SK-N-SH (cell line): ENCODE measurements at regions not wholly inside any gene's neighbourhood (a gene's known extent, or its start where the extent isn't known, plus 50 kb on each side); places are given as distances from the start of the nearest gene placed in this dataset.

Experiments used
- CTCF ChIA-PET: fragments of 300-600, 350-600 bp; formaldehyde crosslinking; extraction: SDS; loops from one replicate; lab custom pipeline; 2021; lab: Yijun Ruan, JAX
- POLR2A ChIA-PET: fragments of 350-600 bp; sonication (Branson Sonifier 250); formaldehyde crosslinking; extraction: SDS; loops from one replicate; lab custom pipeline; 2020; ENCODE audit warnings: antibody characterized with exemption, inconsistent platforms; lab: Yijun Ruan, JAX
- DNase-seq: peaks from one replicate; pipeline ENCODE4 v3.0.0; 2012
- H2AFZ ChIP-seq: fragments of 200-600 bp; sonication (generic); 2 replicates; pipeline ENCODE4 v1.8.1; 2016; ENCODE audit warnings: antibody characterized with exemption, mild to moderate bottlenecking, low read depth
- H3F3A ChIP-seq: fragments of 200-600 bp; sonication (generic); replicated peaks from 2 replicates; pipeline ENCODE3; 2016; ENCODE audit warnings: antibody characterized with exemption, mild to moderate bottlenecking; ENCODE audit not compliant: insufficient read depth
- H3K27ac ChIP-seq, 2 experiments: fragments of 200-500 bp in 1 of 2; fragments of 200-600 bp in 1 of 2; sonication (Bioruptor generic) in 1 of 2; sonication (generic), shearing (Covaris generic) in 1 of 2; 2 replicates each; pipeline versions ENCODE4 v1.5.1 to v1.6.1; 2014 to 2016; ENCODE audit warnings: low read depth in 2 of 2, inconsistent platforms in 1 of 2, low read length in 1 of 2, mild to moderate bottlenecking in 1 of 2, mixed read lengths in 1 of 2
- H3K27me3 ChIP-seq: fragments of 200-600 bp; sonication (generic), shearing (Covaris generic); 2 replicates; pipeline ENCODE4 v1.6.1; 2016; ENCODE audit warnings: mixed run types; ENCODE audit not compliant: insufficient read depth
- H3K36me3 ChIP-seq, 2 experiments: fragments of 200-500 bp in 1 of 2; fragments of 200-600 bp in 1 of 2; sonication (Bioruptor generic) in 1 of 2; sonication (generic) in 1 of 2; replicated peaks in 1 of 2; 2 replicates each; pipeline versions ENCODE3 to v1.5.1; 2014 to 2016; ENCODE audit warnings: low read length in 1 of 2, mild to moderate bottlenecking in 1 of 2; ENCODE audit not compliant: insufficient read depth in 2 of 2, control insufficient read depth in 1 of 2
- H3K4me1 ChIP-seq, 2 experiments: fragments of 200-500 bp in 1 of 2; fragments of 200-600 bp in 1 of 2; sonication (Bioruptor generic) in 1 of 2; sonication (generic), shearing (Covaris generic) in 1 of 2; 2 replicates each; pipeline versions ENCODE4 v1.5.1 to v1.6.1; 2014 to 2016; ENCODE audit warnings: low read depth in 1 of 2, low read length in 1 of 2, mixed run types in 1 of 2; ENCODE audit not compliant: insufficient read depth in 2 of 2, control insufficient read depth in 1 of 2
- H3K4me2 ChIP-seq: fragments of 200-600 bp; sonication (generic), shearing (Covaris generic); 2 replicates; pipeline ENCODE4 v1.6.1; 2017; ENCODE audit warnings: mixed run types
- H3K4me3 ChIP-seq, 2 experiments: fragments of 200-500 bp in 1 of 2; fragments of 200-600 bp in 1 of 2; sonication (Bioruptor generic) in 1 of 2; sonication (generic), shearing (Covaris generic) in 1 of 2; 2 replicates each; pipeline versions ENCODE4 v1.5.1 to v1.8.1; 2014 to 2016; ENCODE audit warnings: low read depth in 2 of 2, inconsistent platforms in 1 of 2, low read length in 1 of 2, mild to moderate bottlenecking in 1 of 2, mixed read lengths in 1 of 2, moderate library complexity in 1 of 2
- H3K79me2 ChIP-seq: fragments of 200-600 bp; sonication (generic); 2 replicates; pipeline ENCODE4 v1.8.1; 2017; ENCODE audit warnings: mild to moderate bottlenecking; ENCODE audit not compliant: insufficient read depth
- H3K9ac ChIP-seq: fragments of 200-600 bp; sonication (generic); 2 replicates; pipeline ENCODE4 v1.6.1; 2017; ENCODE audit warnings: mixed run types
- H3K9me2 ChIP-seq: fragments of 200-600 bp; sonication (generic); 2 replicates; pipeline ENCODE4 v1.6.1; 2017; ENCODE audit warnings: mixed run types
- H3K9me3 ChIP-seq: fragments of 200-600 bp; sonication (generic); 2 replicates; pipeline ENCODE4 v1.6.1; 2017; ENCODE audit warnings: mixed run types, mild to moderate bottlenecking, moderate library complexity
- H4K20me1 ChIP-seq: fragments of 200-600 bp; sonication (generic); 2 replicates; pipeline ENCODE4 v1.6.1; 2017; ENCODE audit warnings: mild to moderate bottlenecking, mixed run types; ENCODE audit not compliant: insufficient read depth
- ELF1 ChIP-seq: IDR thresholded peaks from 2 replicates; pipeline ENCODE4 v1.4.0; 2012
- EP300 ChIP-seq, 2 experiments: IDR thresholded peaks; 2 replicates each; pipeline versions ENCODE4 v1.4.0 to v1.6.1; 2012; ENCODE audit warnings: borderline replicate concordance in 1 of 2, low read depth in 1 of 2, low read length in 1 of 2
- EZH2phosphoT487 ChIP-seq: fragments of 200-600 bp; sonication (generic); IDR thresholded peaks from 2 replicates; pipeline ENCODE4 v1.6.1; 2017; ENCODE audit warnings: low read depth, mixed run types, mild to moderate bottlenecking, antibody characterized with exemption, moderate library complexity, borderline replicate concordance
- FOSL2 ChIP-seq: IDR thresholded peaks from 2 replicates; pipeline ENCODE4 v1.4.0; 2012; ENCODE audit warnings: low read depth, mild to moderate bottlenecking, moderate library complexity, borderline replicate concordance
- GATA2 ChIP-seq: sonication (generic); formaldehyde crosslinking; IDR thresholded peaks from 2 replicates; pipeline ENCODE4 v1.5.0; 2020; ENCODE audit warnings: mild to moderate bottlenecking, missing genetic modification reagents
- MEF2A ChIP-seq: IDR thresholded peaks from 2 replicates; pipeline ENCODE4 v1.4.0; 2012; ENCODE audit warnings: low read depth, borderline replicate concordance
- POLR2AphosphoS5 ChIP-seq: IDR thresholded peaks from 2 replicates; pipeline ENCODE4 v1.6.1; 2012; ENCODE audit warnings: low read depth, low read length
- RCOR1 ChIP-seq: fragments of 150-350 bp; IDR thresholded peaks from 2 replicates; pipeline ENCODE4 v1.6.1; 2017; ENCODE audit warnings: antibody characterized with exemption, low read length
- RFX5 ChIP-seq: IDR thresholded peaks from 2 replicates; pipeline ENCODE4 v1.6.1; 2012; ENCODE audit warnings: mild to moderate bottlenecking, improper control_type of control experiment, low read length
- RXRA ChIP-seq: IDR thresholded peaks from 2 replicates; pipeline ENCODE4 v1.4.0; 2012; ENCODE audit warnings: low read depth, mild to moderate bottlenecking, borderline replicate concordance
- SIN3A ChIP-seq: IDR thresholded peaks from 2 replicates; pipeline ENCODE4 v1.6.1; 2012; ENCODE audit warnings: low read depth, mild to moderate bottlenecking, low read length, moderate library complexity, borderline replicate concordance
- SMC3 ChIP-seq: IDR thresholded peaks from 2 replicates; pipeline ENCODE4 v1.6.1; 2012; ENCODE audit warnings: low read depth, low read length, improper control_type of control experiment
- TCF12 ChIP-seq: IDR thresholded peaks from 2 replicates; pipeline ENCODE4 v1.4.0; 2012
- WGBS: methylation state at CpG from one replicate; pipeline ENCODE4 v1.1.6; 2017; ENCODE audit warnings: low lambda C conversion rate; 5-methylcytosine and 5-hydroxymethylcytosine counted together
- TF ChIP-seq, protein P1 (sequence below): IDR thresholded peaks from 2 replicates; pipeline ENCODE4; 2012
- TF ChIP-seq, protein P2 (sequence below): IDR thresholded peaks from 2 replicates; pipeline ENCODE4 v1.4.0; 2012; ENCODE audit warnings: low read depth
- TF ChIP-seq, protein P3 (sequence below): fragments of 150-350 bp; IDR thresholded peaks from 2 replicates; pipeline ENCODE4 v1.6.1; 2017; ENCODE audit warnings: antibody characterized with exemption, low read length, low read depth, borderline replicate concordance
- TF ChIP-seq, protein P4 (sequence below): IDR thresholded peaks from 2 replicates; pipeline ENCODE4 v1.4.0; 2012; ENCODE audit warnings: low read depth, borderline replicate concordance
- TF ChIP-seq, protein P5 (sequence below): fragments of 200-600 bp; sonication (generic); IDR thresholded peaks from 2 replicates; pipeline ENCODE4 v1.6.1; 2017; ENCODE audit warnings: antibody characterized with exemption, mild to moderate bottlenecking, moderate library complexity

DNA sequence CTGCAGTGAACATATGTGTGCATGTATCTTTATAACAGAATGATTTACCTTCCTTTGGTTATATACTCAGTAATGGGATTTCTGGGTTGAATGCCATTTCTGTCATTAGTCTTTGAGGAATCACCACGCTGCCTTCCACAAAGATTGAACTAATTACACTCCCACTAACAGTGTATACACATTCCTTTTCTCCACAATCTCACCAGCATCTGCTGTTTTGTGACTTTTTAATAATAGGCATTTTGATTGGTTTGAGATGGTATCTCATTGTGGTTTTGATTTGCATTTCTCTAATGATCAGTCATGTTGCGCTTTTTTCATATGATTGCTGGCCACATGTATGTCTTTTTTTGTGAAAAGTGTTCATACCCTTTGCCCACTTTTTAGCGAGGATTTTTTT, 680.5 kb downstream of the PTPRC start:
- POLR2A ChIA-PET, result no interaction called here

DNA sequence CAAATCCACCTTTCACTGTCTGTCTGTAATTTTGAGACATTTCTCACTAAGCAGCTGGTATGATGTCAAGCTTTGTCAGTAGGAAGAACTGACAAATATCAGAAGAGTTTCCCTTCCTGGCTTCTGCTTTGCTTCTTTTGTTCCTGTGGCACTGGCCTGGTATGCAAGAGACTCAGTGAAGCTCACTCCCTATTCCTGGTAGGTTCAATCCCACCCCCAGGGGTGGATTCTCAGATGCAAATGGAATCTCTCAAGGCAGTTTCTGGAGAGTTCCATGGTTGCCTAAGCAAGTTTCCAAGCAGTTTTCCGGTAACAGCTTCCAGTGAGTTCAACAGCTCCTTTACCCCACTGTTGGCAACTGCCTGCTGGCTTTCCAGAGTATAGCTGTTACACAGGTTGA, 683.4 kb downstream of the PTPRC start:
- no peak overlapping the region for H3K9ac ChIP-seq
- no peaks in the 10 kb centered on the region for H4K20me1 ChIP-seq
- POLR2A ChIA-PET, result no interaction called here
- H3K4me1 ChIP-seq, result no peaks in the 10 kb centered on the region
- peaks cover 0 to 6% of the 10 kb centered on the region in 2 experiments for H3K36me3 ChIP-seq
- no peaks in the 10 kb centered on the region for H3K9me2 ChIP-seq
- H3K27ac ChIP-seq, result no peak overlapping the region
- no peak overlapping the region for H3K4me3 ChIP-seq
- no peaks in the 10 kb centered on the region for H3K27me3 ChIP-seq
- peaks cover 6% of the 10 kb centered on the region; the same call in 1 of the 2 replicates for H3K9me3 ChIP-seq
- 70% methylated on average over 1 of the region's 1 CpG for WGBS
- H2AFZ ChIP-seq, result no peak overlapping the region
- TF ChIP-seq SMC3, result no peak
- no peak for TF ChIP-seq POLR2AphosphoS5
- TF ChIP-seq MEF2A, result no peak
- no peak for TF ChIP-seq RCOR1
- TF ChIP-seq RFX5, result no peak
- TF ChIP-seq, protein P1, sequence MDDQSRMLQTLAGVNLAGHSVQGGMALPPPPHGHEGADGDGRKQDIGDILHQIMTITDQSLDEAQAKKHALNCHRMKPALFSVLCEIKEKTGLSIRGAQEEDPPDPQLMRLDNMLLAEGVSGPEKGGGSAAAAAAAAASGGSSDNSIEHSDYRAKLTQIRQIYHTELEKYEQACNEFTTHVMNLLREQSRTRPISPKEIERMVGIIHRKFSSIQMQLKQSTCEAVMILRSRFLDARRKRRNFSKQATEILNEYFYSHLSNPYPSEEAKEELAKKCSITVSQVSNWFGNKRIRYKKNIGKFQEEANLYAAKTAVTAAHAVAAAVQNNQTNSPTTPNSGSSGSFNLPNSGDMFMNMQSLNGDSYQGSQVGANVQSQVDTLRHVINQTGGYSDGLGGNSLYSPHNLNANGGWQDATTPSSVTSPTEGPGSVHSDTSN, result no peak
- no peak for TF ChIP-seq SIN3A
- TF ChIP-seq, protein P2, sequence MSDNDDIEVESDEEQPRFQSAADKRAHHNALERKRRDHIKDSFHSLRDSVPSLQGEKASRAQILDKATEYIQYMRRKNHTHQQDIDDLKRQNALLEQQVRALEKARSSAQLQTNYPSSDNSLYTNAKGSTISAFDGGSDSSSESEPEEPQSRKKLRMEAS, result no peak
- no peak for TF ChIP-seq EZH2phosphoT487
- no peak for TF ChIP-seq RXRA
- TF ChIP-seq, protein P3, sequence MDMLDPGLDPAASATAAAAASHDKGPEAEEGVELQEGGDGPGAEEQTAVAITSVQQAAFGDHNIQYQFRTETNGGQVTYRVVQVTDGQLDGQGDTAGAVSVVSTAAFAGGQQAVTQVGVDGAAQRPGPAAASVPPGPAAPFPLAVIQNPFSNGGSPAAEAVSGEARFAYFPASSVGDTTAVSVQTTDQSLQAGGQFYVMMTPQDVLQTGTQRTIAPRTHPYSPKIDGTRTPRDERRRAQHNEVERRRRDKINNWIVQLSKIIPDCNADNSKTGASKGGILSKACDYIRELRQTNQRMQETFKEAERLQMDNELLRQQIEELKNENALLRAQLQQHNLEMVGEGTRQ, result no peak
- no peak for TF ChIP-seq EP300 (IDR thresholded peaks at IDR 0.05; ENCODE audit: borderline replicate concordance in 1 of 2, low read depth in 1 of 2, low read length in 1 of 2)
- TF ChIP-seq, all 33 proteins: peak for 0
- Histone ChIP-seq H3K4me2 (no peak overlapping the region), H3F3A (no peaks in the 10 kb centered on the region), H3K79me2 (no peaks in the 10 kb centered on the region)
- CTCF ChIA-PET, result interaction anchor here (1.2 kb wide), 1 partner anchor 14 kb away, joined by 3 read pairs; no protein-coding TSS in a partner anchor
- DNase-seq, result no peak

More for the DNA sequence above, 680.5 kb downstream of the PTPRC start:
- Histone ChIP-seq H3K9me2 (no peaks in the 10 kb centered on the region), H3K9ac (no peak overlapping the region), H3K27me3 (no peaks in the 10 kb centered on the region), H3K36me3 (no peaks in the 10 kb centered on the region), H3K4me1 (no peaks in the 10 kb centered on the region), H4K20me1 (no peaks in the 10 kb centered on the region), H2AFZ (no peak overlapping the region), H3F3A (no peaks in the 10 kb centered on the region), H3K79me2 (no peaks in the 10 kb centered on the region), H3K4me3 (no peak overlapping the region), H3K9me3 (no peaks in the 10 kb centered on the region), H3K27ac (no peak overlapping the region), H3K4me2 (no peak overlapping the region)
- CTCF ChIA-PET, result no interaction called here
- DNase-seq, result no peak
- TF ChIP-seq FOSL2, result no peak
- TF ChIP-seq, protein P4, sequence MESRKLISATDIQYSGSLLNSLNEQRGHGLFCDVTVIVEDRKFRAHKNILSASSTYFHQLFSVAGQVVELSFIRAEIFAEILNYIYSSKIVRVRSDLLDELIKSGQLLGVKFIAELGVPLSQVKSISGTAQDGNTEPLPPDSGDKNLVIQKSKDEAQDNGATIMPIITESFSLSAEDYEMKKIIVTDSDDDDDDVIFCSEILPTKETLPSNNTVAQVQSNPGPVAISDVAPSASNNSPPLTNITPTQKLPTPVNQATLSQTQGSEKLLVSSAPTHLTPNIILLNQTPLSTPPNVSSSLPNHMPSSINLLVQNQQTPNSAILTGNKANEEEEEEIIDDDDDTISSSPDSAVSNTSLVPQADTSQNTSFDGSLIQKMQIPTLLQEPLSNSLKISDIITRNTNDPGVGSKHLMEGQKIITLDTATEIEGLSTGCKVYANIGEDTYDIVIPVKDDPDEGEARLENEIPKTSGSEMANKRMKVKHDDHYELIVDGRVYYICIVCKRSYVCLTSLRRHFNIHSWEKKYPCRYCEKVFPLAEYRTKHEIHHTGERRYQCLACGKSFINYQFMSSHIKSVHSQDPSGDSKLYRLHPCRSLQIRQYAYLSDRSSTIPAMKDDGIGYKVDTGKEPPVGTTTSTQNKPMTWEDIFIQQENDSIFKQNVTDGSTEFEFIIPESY, result no peak
- TF ChIP-seq GATA2, result no peak
- no peak for TF ChIP-seq EP300 (IDR thresholded peaks at IDR 0.05; ENCODE audit: borderline replicate concordance in 1 of 2, low read depth in 1 of 2, low read length in 1 of 2)
- TF ChIP-seq POLR2AphosphoS5, result no peak
- TF ChIP-seq, protein P3, result no peak
- no peak for TF ChIP-seq RCOR1
- TF ChIP-seq ELF1, result no peak
- no peak for TF ChIP-seq TCF12
- TF ChIP-seq MEF2A, result no peak
- TF ChIP-seq, protein P5, sequence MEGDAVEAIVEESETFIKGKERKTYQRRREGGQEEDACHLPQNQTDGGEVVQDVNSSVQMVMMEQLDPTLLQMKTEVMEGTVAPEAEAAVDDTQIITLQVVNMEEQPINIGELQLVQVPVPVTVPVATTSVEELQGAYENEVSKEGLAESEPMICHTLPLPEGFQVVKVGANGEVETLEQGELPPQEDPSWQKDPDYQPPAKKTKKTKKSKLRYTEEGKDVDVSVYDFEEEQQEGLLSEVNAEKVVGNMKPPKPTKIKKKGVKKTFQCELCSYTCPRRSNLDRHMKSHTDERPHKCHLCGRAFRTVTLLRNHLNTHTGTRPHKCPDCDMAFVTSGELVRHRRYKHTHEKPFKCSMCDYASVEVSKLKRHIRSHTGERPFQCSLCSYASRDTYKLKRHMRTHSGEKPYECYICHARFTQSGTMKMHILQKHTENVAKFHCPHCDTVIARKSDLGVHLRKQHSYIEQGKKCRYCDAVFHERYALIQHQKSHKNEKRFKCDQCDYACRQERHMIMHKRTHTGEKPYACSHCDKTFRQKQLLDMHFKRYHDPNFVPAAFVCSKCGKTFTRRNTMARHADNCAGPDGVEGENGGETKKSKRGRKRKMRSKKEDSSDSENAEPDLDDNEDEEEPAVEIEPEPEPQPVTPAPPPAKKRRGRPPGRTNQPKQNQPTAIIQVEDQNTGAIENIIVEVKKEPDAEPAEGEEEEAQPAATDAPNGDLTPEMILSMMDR, result no peak
- 87% methylated on average over 3 of the region's 3 CpGs for WGBS
